ENCODE measurements at regions not wholly inside any gene's neighbourhood (a gene's known extent, or its start where the extent isn't known, plus 50 kb on each side); places are given as distances from the start of the nearest gene placed in this dataset.

DNA sequence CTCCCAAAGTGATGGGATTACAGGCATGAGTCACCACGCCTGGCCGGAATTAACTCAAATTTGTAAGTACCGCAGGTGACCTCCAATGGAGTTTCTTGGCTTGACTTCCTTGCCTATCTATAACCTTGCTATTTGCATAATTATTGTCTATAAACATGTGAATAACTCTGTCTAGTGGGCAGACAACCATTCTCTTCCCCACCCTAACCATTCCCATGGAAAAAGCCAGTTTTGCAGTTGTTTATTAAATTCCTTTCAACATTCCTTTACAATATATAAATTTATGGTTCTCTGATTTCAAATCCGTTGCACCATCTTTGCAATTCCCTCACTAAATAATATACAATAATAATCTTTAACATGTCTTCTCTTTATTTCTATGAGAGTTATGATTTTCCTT, 61.0 kb upstream of the ZDHHC17 start:
- TF ChIP-seq, protein P1, sequence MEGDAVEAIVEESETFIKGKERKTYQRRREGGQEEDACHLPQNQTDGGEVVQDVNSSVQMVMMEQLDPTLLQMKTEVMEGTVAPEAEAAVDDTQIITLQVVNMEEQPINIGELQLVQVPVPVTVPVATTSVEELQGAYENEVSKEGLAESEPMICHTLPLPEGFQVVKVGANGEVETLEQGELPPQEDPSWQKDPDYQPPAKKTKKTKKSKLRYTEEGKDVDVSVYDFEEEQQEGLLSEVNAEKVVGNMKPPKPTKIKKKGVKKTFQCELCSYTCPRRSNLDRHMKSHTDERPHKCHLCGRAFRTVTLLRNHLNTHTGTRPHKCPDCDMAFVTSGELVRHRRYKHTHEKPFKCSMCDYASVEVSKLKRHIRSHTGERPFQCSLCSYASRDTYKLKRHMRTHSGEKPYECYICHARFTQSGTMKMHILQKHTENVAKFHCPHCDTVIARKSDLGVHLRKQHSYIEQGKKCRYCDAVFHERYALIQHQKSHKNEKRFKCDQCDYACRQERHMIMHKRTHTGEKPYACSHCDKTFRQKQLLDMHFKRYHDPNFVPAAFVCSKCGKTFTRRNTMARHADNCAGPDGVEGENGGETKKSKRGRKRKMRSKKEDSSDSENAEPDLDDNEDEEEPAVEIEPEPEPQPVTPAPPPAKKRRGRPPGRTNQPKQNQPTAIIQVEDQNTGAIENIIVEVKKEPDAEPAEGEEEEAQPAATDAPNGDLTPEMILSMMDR (conservative IDR thresholded peaks at IDR 0.05): no peak
- no peak for TF ChIP-seq ZFX (IDR thresholded peaks at IDR 0.05)

Data from C4-2B (cell line).